Mesendoderm (in vitro differentiated cells): ENCODE measurements at regions not wholly inside any gene's neighbourhood (a gene's known extent, or its start where the extent isn't known, plus 50 kb on each side); places are given as distances from the start of the nearest gene placed in this dataset.
A peak's percentile ranks its signal among the peaks of the same experiment; 100 is the strongest.

ENCODE experiments used
- DNase-seq: peaks from one replicate; pipeline ENCODE4 v3.0.0; 2013
- H2AK5ac ChIP-seq: 2 replicates; pipeline ENCODE4 v1.6.1; 2013; ENCODE audit warnings: low read length, inconsistent platforms
- H2BK120ac ChIP-seq: 2 replicates; pipeline ENCODE4 v1.6.1; 2013; ENCODE audit warnings: low read depth, mild to moderate bottlenecking, low read length, moderate library complexity, mixed read lengths
- H2BK15ac ChIP-seq: replicated peaks from 2 replicates; pipeline ENCODE4 v1.6.1; 2013; ENCODE audit warnings: low read depth, mild to moderate bottlenecking, moderate library complexity
- H2BK5ac ChIP-seq: 2 replicates; pipeline ENCODE4 v1.6.1; 2013; ENCODE audit warnings: low read length, inconsistent platforms
- H3K18ac ChIP-seq: 2 replicates; pipeline ENCODE4 v1.6.1; 2013; ENCODE audit warnings: mild to moderate bottlenecking, low read length, mixed read lengths
- H3K23ac ChIP-seq: one replicate; pipeline ENCODE4 v1.6.1; 2013; ENCODE audit warnings: low read length
- H3K27ac ChIP-seq: 2 replicates; pipeline ENCODE4 v1.5.1; 2013; ENCODE audit warnings: low read depth, mild to moderate bottlenecking, inconsistent platforms, low read length, moderate library complexity
- H3K27me3 ChIP-seq: 2 replicates; pipeline ENCODE4 v1.6.1; 2013; ENCODE audit warnings: low read length, control low read depth, mild to moderate bottlenecking, inconsistent platforms; ENCODE audit not compliant: insufficient read depth, poor library complexity
- H3K36me3 ChIP-seq: 2 replicates; pipeline ENCODE4 v1.6.1; 2013; ENCODE audit warnings: low read length, inconsistent platforms; ENCODE audit not compliant: control insufficient read depth, insufficient read depth
- H3K4ac ChIP-seq: one replicate; pipeline ENCODE4 v1.6.1; 2013; ENCODE audit warnings: low read depth, mild to moderate bottlenecking, low read length, moderate library complexity
- H3K4me1 ChIP-seq: 2 replicates; pipeline ENCODE4 v1.6.1; 2013; ENCODE audit warnings: low read depth, low read length, inconsistent platforms; ENCODE audit not compliant: control insufficient read depth
- H3K4me2 ChIP-seq: 2 replicates; pipeline ENCODE4 v1.6.1; 2013; ENCODE audit warnings: low read length
- H3K4me3 ChIP-seq: 2 replicates; pipeline ENCODE4 v1.5.1; 2013; ENCODE audit warnings: mild to moderate bottlenecking, low read length
- H3K56ac ChIP-seq: one replicate; pipeline ENCODE4 v1.6.1; 2013; ENCODE audit warnings: low read length
- H3K79me1 ChIP-seq: 2 replicates; pipeline ENCODE4 v1.6.1; 2013; ENCODE audit warnings: low read length, inconsistent platforms
- H3K79me2 ChIP-seq: 2 replicates; pipeline ENCODE4 v1.6.1; 2013; ENCODE audit warnings: mild to moderate bottlenecking, low read length; ENCODE audit not compliant: control insufficient read depth, insufficient read depth
- H3K9ac ChIP-seq: 2 replicates; pipeline ENCODE4 v1.6.1; 2013; ENCODE audit warnings: low read length, inconsistent platforms
- H4K5ac ChIP-seq: one replicate; pipeline ENCODE4 v1.6.1; 2013; ENCODE audit warnings: low read length
- H4K8ac ChIP-seq: one replicate; pipeline ENCODE4 v1.6.1; 2013; ENCODE audit warnings: low read depth, mild to moderate bottlenecking, control low read depth, low read length, moderate library complexity
- WGBS: extraction: QIAGEN DNeasy Blood & Tissue Kit; methylation state at CpG from one replicate; pipeline ENCODE4 v1.1.7; 2013; ENCODE audit warnings: low lambda C conversion rate, missing lambda C conversion rate; ENCODE audit not compliant: insufficient coverage; ENCODE audit errors: extremely low coverage; 5-methylcytosine and 5-hydroxymethylcytosine counted together

DNA sequence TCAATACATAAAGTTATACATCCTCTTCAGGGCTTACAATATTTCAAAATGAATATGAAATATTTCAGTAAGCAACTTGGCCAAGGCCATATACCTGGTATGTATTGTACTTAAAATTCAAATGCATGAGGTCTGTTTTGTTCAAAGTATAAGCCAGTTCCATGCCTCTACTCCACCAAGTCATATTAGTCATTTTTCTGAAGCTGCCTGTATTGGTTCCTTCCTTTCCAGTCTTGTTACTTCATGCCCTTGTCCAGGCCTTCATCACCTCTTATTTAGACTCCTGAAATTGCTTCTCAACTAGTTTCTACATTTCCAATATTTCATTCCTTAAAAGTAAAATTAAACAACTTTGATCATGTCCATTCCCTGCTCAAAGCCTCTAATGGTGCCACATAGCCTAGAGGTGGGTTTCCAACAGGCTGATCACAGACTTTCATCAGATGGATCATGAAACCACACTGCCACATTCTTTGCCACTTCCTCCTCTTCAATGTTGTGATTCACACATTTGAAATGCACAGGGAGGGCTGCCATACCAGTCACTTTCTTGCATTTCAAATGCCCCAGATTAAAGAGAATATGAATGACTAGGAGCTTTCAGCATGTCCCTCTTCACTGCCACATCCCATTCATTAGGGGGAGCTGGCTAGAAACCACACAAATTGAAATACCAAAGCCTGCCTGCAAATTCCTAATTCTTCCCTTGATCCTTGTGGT, 424.1 kb upstream of the DACH1 start:
- no peak overlapping the region for H2BK15ac ChIP-seq
- no peak overlapping the region for H2BK5ac ChIP-seq
- no peaks in the 10 kb centered on the region for H3K79me2 ChIP-seq
- H3K56ac ChIP-seq = no peak overlapping the region
- no peaks in the 10 kb centered on the region for H3K27me3 ChIP-seq
- no peak overlapping the region for H4K8ac ChIP-seq
- no peak overlapping the region for H3K9ac ChIP-seq
- H2BK120ac ChIP-seq = no peak overlapping the region
- H3K4me3 ChIP-seq = no peak overlapping the region
- H4K5ac ChIP-seq = no peak overlapping the region
- H3K4me1 ChIP-seq = no peaks in the 10 kb centered on the region
- H2AK5ac ChIP-seq = no peak overlapping the region
- no peak overlapping the region for H3K4me2 ChIP-seq
- H3K36me3 ChIP-seq = no peaks in the 10 kb centered on the region
- no peak overlapping the region for H3K23ac ChIP-seq
- H3K79me1 ChIP-seq = no peaks in the 10 kb centered on the region
- no peak overlapping the region for H3K18ac ChIP-seq
- DNase-seq = peak; percentile 92
- no peak overlapping the region for H3K27ac ChIP-seq
- H3K4ac ChIP-seq = no peak overlapping the region

- Histone ChIP-seq H3K4ac (no peak overlapping the region), H3K23ac (no peak overlapping the region), H3K27me3 (no peaks in the 10 kb centered on the region), H3K27ac (no peak overlapping the region), H3K4me3 (no peak overlapping the region), H2AK5ac (no peak overlapping the region), H3K9ac (no peak overlapping the region), H2BK120ac (no peak overlapping the region), H3K56ac (no peak overlapping the region), H3K18ac (no peak overlapping the region), H3K4me1 (no peaks in the 10 kb centered on the region), H3K4me2 (no peak overlapping the region), H2BK5ac (no peak overlapping the region), H4K5ac (no peak overlapping the region), H3K79me1 (no peaks in the 10 kb centered on the region), H2BK15ac (no peak overlapping the region), H4K8ac (no peak overlapping the region), H3K36me3 (no peaks in the 10 kb centered on the region), H3K79me2 (no peaks in the 10 kb centered on the region)
- no peak for DNase-seq
These were observed 419.4 kb upstream of the DACH1 start for GRCh38 chr13:72286421-72286820.

GRCh38 chr13:72284791-72285190, 417.8 kb upstream of the DACH1 start:
- no peak overlapping the region for H3K56ac ChIP-seq
- H3K23ac ChIP-seq = no peak overlapping the region
- H2BK15ac ChIP-seq = no peak overlapping the region
- no peak overlapping the region for H3K18ac ChIP-seq
- no peaks in the 10 kb centered on the region for H3K27me3 ChIP-seq
- no peaks in the 10 kb centered on the region for H3K79me1 ChIP-seq
- H3K4me3 ChIP-seq = no peak overlapping the region
- H3K79me2 ChIP-seq = no peaks in the 10 kb centered on the region
- no peak overlapping the region for H2AK5ac ChIP-seq
- no peak overlapping the region for H3K27ac ChIP-seq
- H4K8ac ChIP-seq = no peak overlapping the region
- H3K4me2 ChIP-seq = no peak overlapping the region
- H3K36me3 ChIP-seq = no peaks in the 10 kb centered on the region
- H2BK120ac ChIP-seq = no peak overlapping the region
- H2BK5ac ChIP-seq = no peak overlapping the region
- no peak overlapping the region for H3K9ac ChIP-seq
- DNase-seq = no peak
- H3K4ac ChIP-seq = no peak overlapping the region
- H4K5ac ChIP-seq = no peak overlapping the region
- no CpG with 5 or more reads among the region's 2 CpGs for WGBS
- H3K4me1 ChIP-seq = no peaks in the 10 kb centered on the region

DNA sequence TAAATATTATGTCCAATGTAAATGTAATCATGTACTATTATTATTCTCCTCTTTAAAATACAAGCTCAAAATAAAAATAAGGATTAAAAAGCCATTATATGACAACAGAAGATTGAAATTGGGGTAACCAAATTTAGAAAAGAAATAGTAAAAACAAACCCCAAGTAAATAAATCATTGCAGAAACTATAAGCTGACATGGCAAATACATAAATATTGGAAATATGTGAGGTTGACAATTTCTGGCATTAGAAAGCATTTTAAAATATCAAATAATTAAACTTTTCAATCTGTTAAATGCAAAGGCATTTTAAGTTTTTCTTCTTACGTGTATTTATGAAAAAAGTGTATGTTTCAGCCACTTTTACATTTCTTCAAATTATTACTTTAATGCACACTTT, 394.7 kb upstream of the DACH1 start:
- H3K18ac ChIP-seq = no peak overlapping the region
- H3K27me3 ChIP-seq = no peaks in the 10 kb centered on the region
- no peak overlapping the region for H3K56ac ChIP-seq
- no CpG with 5 or more reads among the region's 1 CpG for WGBS
- H3K9ac ChIP-seq = no peak overlapping the region
- no peak overlapping the region for H3K23ac ChIP-seq
- no peak overlapping the region for H3K27ac ChIP-seq
- no peaks in the 10 kb centered on the region for H3K36me3 ChIP-seq
- no peak overlapping the region for H2BK120ac ChIP-seq
- no peak overlapping the region for H3K4me2 ChIP-seq
- H4K8ac ChIP-seq = no peak overlapping the region
- no peak overlapping the region for H2AK5ac ChIP-seq
- no peak for DNase-seq
- H3K79me1 ChIP-seq = no peaks in the 10 kb centered on the region
- no peak overlapping the region for H3K4me3 ChIP-seq
- H3K79me2 ChIP-seq = no peaks in the 10 kb centered on the region
- H4K5ac ChIP-seq = no peak overlapping the region
- H2BK15ac ChIP-seq = no peak overlapping the region
- no peaks in the 10 kb centered on the region for H3K4me1 ChIP-seq
- no peak overlapping the region for H3K4ac ChIP-seq
- H2BK5ac ChIP-seq = no peak overlapping the region

- H2BK15ac ChIP-seq = no peak overlapping the region
- H3K56ac ChIP-seq = no peak overlapping the region
- H2AK5ac ChIP-seq = no peak overlapping the region
- H3K23ac ChIP-seq = no peak overlapping the region
- H3K4ac ChIP-seq = no peak overlapping the region
- WGBS = no CpG with 5 or more reads among the region's 3 CpGs
- no peak overlapping the region for H3K9ac ChIP-seq
- H3K4me2 ChIP-seq = no peak overlapping the region
- no peaks in the 10 kb centered on the region for H3K27me3 ChIP-seq
- no peak overlapping the region for H2BK120ac ChIP-seq
- H3K4me3 ChIP-seq = no peak overlapping the region
- no peak overlapping the region for H4K8ac ChIP-seq
- H3K27ac ChIP-seq = no peak overlapping the region
- no peaks in the 10 kb centered on the region for H3K36me3 ChIP-seq
- no peak overlapping the region for H4K5ac ChIP-seq
- DNase-seq = no peak
- H3K79me1 ChIP-seq = no peaks in the 10 kb centered on the region
- H2BK5ac ChIP-seq = no peak overlapping the region
- H3K4me1 ChIP-seq = no peaks in the 10 kb centered on the region
- H3K79me2 ChIP-seq = no peaks in the 10 kb centered on the region
- H3K18ac ChIP-seq = no peak overlapping the region
These were observed 392.5 kb upstream of the DACH1 start for GRCh38 chr13:72259528-72259927.

GRCh38 chr13:72258340-72258981, 391.5 kb upstream of the DACH1 start:
- no CpG with 5 or more reads among the region's 7 CpGs for WGBS
- H2BK120ac ChIP-seq = no peak overlapping the region
- no peak overlapping the region for H3K56ac ChIP-seq
- no peak overlapping the region for H4K8ac ChIP-seq
- peak; percentile 80 for DNase-seq
- H3K4me1 ChIP-seq = no peaks in the 10 kb centered on the region
- H3K4me2 ChIP-seq = no peak overlapping the region
- no peak overlapping the region for H2AK5ac ChIP-seq
- H4K5ac ChIP-seq = no peak overlapping the region
- H3K9ac ChIP-seq = no peak overlapping the region
- H3K27ac ChIP-seq = no peak overlapping the region
- no peak overlapping the region for H2BK15ac ChIP-seq
- no peaks in the 10 kb centered on the region for H3K36me3 ChIP-seq
- no peak overlapping the region for H3K4ac ChIP-seq
- H3K23ac ChIP-seq = no peak overlapping the region
- H3K4me3 ChIP-seq = no peak overlapping the region
- H3K18ac ChIP-seq = no peak overlapping the region
- H3K27me3 ChIP-seq = no peaks in the 10 kb centered on the region
- no peak overlapping the region for H2BK5ac ChIP-seq
- no peaks in the 10 kb centered on the region for H3K79me1 ChIP-seq
- H3K79me2 ChIP-seq = no peaks in the 10 kb centered on the region
